Heart left ventricle (tissue), 13 donors: ENCODE measurements at regions not wholly inside any gene's neighbourhood (a gene's known extent, or its start where the extent isn't known, plus 50 kb on each side); places are given as distances from the start of the nearest gene placed in this dataset.

Experiments used
- POLR2A ChIP-seq, 2 donors: fragments of 450-650 bp; IDR thresholded peaks; one replicate each; pipeline ENCODE4 v1.6.1; 2017; ENCODE audit warnings: antibody characterized with exemption in 2 of 2, mild to moderate bottlenecking in 2 of 2, moderate library complexity in 2 of 2
- TF ChIP-seq, protein P1 (sequence below), 12 donors: fragments of 200-600 bp; sonication (generic) in 4 of 12; IDR thresholded peaks; one replicate each; pipeline versions ENCODE4 v1.5.0 to v1.8.0; 2018 to 2022; ENCODE audit warnings: antibody characterized with exemption in 12 of 12, mild to moderate bottlenecking in 5 of 12
- donor health status: ischemic (EF 13 %, LVEDD 7.1; RV severe dilation, severe dysfunction).
- donor health status: DM: no; HTN: yes; CAD: no.
- donor health status: DM: no; HTN: no; CAD: no.
- donor health status: ischemic (EF 25% LVEDD 6.9; RV normal size, moderate dysfunction).
- donor health status: ischemic (EF 25% LVEDD 5.7; RV mildly dilated, moderate dysfunction).
- donor health status: ischemic (EF 35%, LVEDD 5.7; RV mildly dilated, moderate dysfunction).
- donor health status: nonischemic (EF 11% LVEDD 7.7; RV severe dilation, severe dysfunction).
- donor health status: DM: yes; HTN: yes; CAD: no.
- donor health status: PGD.
- donor health status: ischemic (EF 29% LVEDD 5.4; RV normal size, mild dysfunction).
- donor health status: nonischemic (EF 23%, LVEDD 6.1; RV moderate dilation, normal function).

- TF ChIP-seq, protein P1, sequence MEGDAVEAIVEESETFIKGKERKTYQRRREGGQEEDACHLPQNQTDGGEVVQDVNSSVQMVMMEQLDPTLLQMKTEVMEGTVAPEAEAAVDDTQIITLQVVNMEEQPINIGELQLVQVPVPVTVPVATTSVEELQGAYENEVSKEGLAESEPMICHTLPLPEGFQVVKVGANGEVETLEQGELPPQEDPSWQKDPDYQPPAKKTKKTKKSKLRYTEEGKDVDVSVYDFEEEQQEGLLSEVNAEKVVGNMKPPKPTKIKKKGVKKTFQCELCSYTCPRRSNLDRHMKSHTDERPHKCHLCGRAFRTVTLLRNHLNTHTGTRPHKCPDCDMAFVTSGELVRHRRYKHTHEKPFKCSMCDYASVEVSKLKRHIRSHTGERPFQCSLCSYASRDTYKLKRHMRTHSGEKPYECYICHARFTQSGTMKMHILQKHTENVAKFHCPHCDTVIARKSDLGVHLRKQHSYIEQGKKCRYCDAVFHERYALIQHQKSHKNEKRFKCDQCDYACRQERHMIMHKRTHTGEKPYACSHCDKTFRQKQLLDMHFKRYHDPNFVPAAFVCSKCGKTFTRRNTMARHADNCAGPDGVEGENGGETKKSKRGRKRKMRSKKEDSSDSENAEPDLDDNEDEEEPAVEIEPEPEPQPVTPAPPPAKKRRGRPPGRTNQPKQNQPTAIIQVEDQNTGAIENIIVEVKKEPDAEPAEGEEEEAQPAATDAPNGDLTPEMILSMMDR (IDR thresholded peaks at IDR 0.05) = no peak
- TF ChIP-seq POLR2A (IDR thresholded peaks at IDR 0.05) = no peak
Observed at GRCh38 chr3:71912839-71913495, 128.0 kb upstream of the PROK2 start.
